H1 (cell line): ENCODE measurements at regions not wholly inside any gene's neighbourhood (a gene's known extent, or its start where the extent isn't known, plus 50 kb on each side); places are given as distances from the start of the nearest gene placed in this dataset.

Experiments
- CTCF ChIA-PET: fragments of 300-600 bp; sonication (Branson Sonifier 250); formaldehyde crosslinking; loops from one replicate; lab custom pipeline; 2021; ENCODE audit not compliant: partially characterized antibody; lab: Charles Lee
- POLR2A ChIA-PET: fragments of 300-600 bp; sonication (Branson Sonifier 250); formaldehyde crosslinking; loops from one replicate; lab custom pipeline; 2021; ENCODE audit warnings: inconsistent platforms; ENCODE audit not compliant: partially characterized antibody; lab: Charles Lee
- DNase-seq, 2 experiments: peaks; one replicate each; pipeline versions ENCODE4 v3.0.0 to v3.0.0-alpha.2; 2010 to 2022; ENCODE audit warnings: low spot score in 2 of 2, low read depth in 1 of 2, mixed read lengths in 1 of 2
- FAIRE-seq: peaks from 2 replicates; lab custom pipeline; 2011; peaks lifted over from hg19 to GRCh38; lab: Jason Lieb, UNC
- H2AFZ ChIP-seq: 2 replicates; pipeline ENCODE4 v1.8.1; 2012; ENCODE audit warnings: low read length, inconsistent platforms
- H2AK5ac ChIP-seq: 2 replicates; pipeline ENCODE4 v1.6.1; 2013; ENCODE audit warnings: low read depth, low read length
- H2BK120ac ChIP-seq: replicated peaks from 2 replicates; pipeline ENCODE3; 2013; ENCODE audit warnings: low read depth, low read length, inconsistent platforms
- H2BK12ac ChIP-seq: 2 replicates; pipeline ENCODE4 v1.6.1; 2013; ENCODE audit warnings: low read depth, low read length
- H2BK15ac ChIP-seq: 2 replicates; pipeline ENCODE4 v1.6.1; 2013; ENCODE audit warnings: low read length
- H2BK20ac ChIP-seq: 2 replicates; pipeline ENCODE4 v1.6.1; 2013; ENCODE audit warnings: low read length
- H2BK5ac ChIP-seq: 2 replicates; pipeline ENCODE4 v1.6.1; 2013; ENCODE audit warnings: low read depth, low read length
- H3K14ac ChIP-seq: 2 replicates; pipeline ENCODE4 v1.6.1; 2013; ENCODE audit warnings: inconsistent platforms; ENCODE audit not compliant: insufficient read length
- H3K18ac ChIP-seq: 2 replicates; pipeline ENCODE4 v1.6.1; 2013; ENCODE audit warnings: low read length; ENCODE audit errors: extremely low read depth
- H3K23ac ChIP-seq: 2 replicates; pipeline ENCODE4 v1.6.1; 2013; ENCODE audit warnings: inconsistent platforms; ENCODE audit not compliant: insufficient read length
- H3K23me2 ChIP-seq: 2 replicates; pipeline ENCODE4 v1.6.1; 2013; ENCODE audit warnings: low read depth, low read length
- H3K27ac ChIP-seq: 2 replicates; pipeline ENCODE4 v1.6.1; 2011; ENCODE audit warnings: low read depth, low read length, inconsistent platforms
- H3K27me3 ChIP-seq, 4 experiments: replicated peaks in 1 of 4; 1 replicate in 1 of 4; 2 replicates in 3 of 4; pipeline versions ENCODE4 v1.6.1 to v1.8.1; 2011 to 2013; ENCODE audit warnings: low read length in 3 of 4, mild to moderate bottlenecking in 3 of 4, inconsistent platforms in 2 of 4, mixed read lengths in 2 of 4, moderate library complexity in 1 of 4; ENCODE audit not compliant: control insufficient read depth in 3 of 4, insufficient read depth in 3 of 4; ENCODE audit errors: extremely low read depth in 1 of 4
- H3K36me3 ChIP-seq, 4 experiments: 2 replicates each; pipeline versions ENCODE4 v1.6.1 to v1.8.1; 2011 to 2013; ENCODE audit warnings: mild to moderate bottlenecking in 4 of 4, low read length in 3 of 4, moderate library complexity in 2 of 4, control low read depth in 1 of 4, inconsistent platforms in 1 of 4; ENCODE audit not compliant: insufficient read depth in 4 of 4, control insufficient read depth in 2 of 4
- H3K4ac ChIP-seq: replicated peaks from 2 replicates; pipeline ENCODE3; 2013; ENCODE audit warnings: low read length, low read depth, mixed read lengths, inconsistent platforms; ENCODE audit not compliant: insufficient read length
- H3K4me1 ChIP-seq, 4 experiments: replicated peaks in 1 of 4; 1 replicate in 1 of 4; 2 replicates in 3 of 4; pipeline versions ENCODE4 v1.6.1 to v1.8.1; 2011 to 2013; ENCODE audit warnings: low read length in 3 of 4, inconsistent platforms in 2 of 4, mixed read lengths in 1 of 4; ENCODE audit not compliant: insufficient read depth in 4 of 4, control insufficient read depth in 3 of 4
- H3K4me2 ChIP-seq, 2 experiments: 2 replicates each; pipeline versions ENCODE4 v1.6.1 to v1.8.1; 2011 to 2013; ENCODE audit warnings: low read depth in 2 of 2, low read length in 2 of 2, control low read depth in 1 of 2, inconsistent platforms in 1 of 2, mild to moderate bottlenecking in 1 of 2; ENCODE audit not compliant: insufficient read depth in 1 of 2
- H3K4me3 ChIP-seq, 4 experiments: fragments of 200-600, 300-600 bp in 1 of 4; sonication (generic), shearing (Covaris generic), sonication (Bioruptor Twin) in 1 of 4; 2 replicates each; pipeline versions ENCODE4 v1.5.1 to v1.8.1; 2011 to 2016; ENCODE audit warnings: low read length in 4 of 4, low read depth in 3 of 4, control low read depth in 2 of 4, inconsistent platforms in 2 of 4, mild to moderate bottlenecking in 2 of 4, mixed read lengths in 1 of 4, moderate library complexity in 1 of 4; ENCODE audit not compliant: insufficient read depth in 2 of 4; ENCODE audit errors: extremely low read depth in 1 of 4
- H3K56ac ChIP-seq: replicated peaks from 2 replicates; pipeline ENCODE3; 2013; ENCODE audit warnings: low read depth, mild to moderate bottlenecking, mixed read lengths, low read length, inconsistent platforms; ENCODE audit not compliant: insufficient read length
- H3K79me1 ChIP-seq: 2 replicates; pipeline ENCODE4 v1.6.1; 2013; ENCODE audit warnings: low read depth, low read length, control low read depth
- H3K79me2 ChIP-seq, 2 experiments: 2 replicates each; pipeline versions ENCODE4 v1.6.1 to v1.8.1; 2012 to 2013; ENCODE audit warnings: low read length in 2 of 2, mild to moderate bottlenecking in 2 of 2, inconsistent platforms in 1 of 2; ENCODE audit not compliant: insufficient read depth in 2 of 2, control insufficient read depth in 1 of 2
- H3K9ac ChIP-seq, 4 experiments: replicated peaks in 1 of 4; 1 replicate in 1 of 4; 2 replicates in 3 of 4; pipeline versions ENCODE4 v1.6.1 to v1.8.1; 2011 to 2013; ENCODE audit warnings: low read depth in 3 of 4, low read length in 3 of 4, control low read depth in 2 of 4, mild to moderate bottlenecking in 2 of 4, moderate library complexity in 2 of 4, inconsistent platforms in 1 of 4; ENCODE audit errors: extremely low read depth in 1 of 4
- H3K9me3 ChIP-seq, 2 experiments: 2 replicates each; pipeline versions ENCODE4 v1.6.1 to v1.8.1; 2012 to 2013; ENCODE audit warnings: mild to moderate bottlenecking in 2 of 2, moderate library complexity in 2 of 2, control low read depth in 1 of 2, inconsistent platforms in 1 of 2, low read depth in 1 of 2, low read length in 1 of 2, mixed read lengths in 1 of 2; ENCODE audit not compliant: insufficient read depth in 2 of 2
- H4K20me1 ChIP-seq, 2 experiments: replicated peaks in 1 of 2; 2 replicates each; pipeline versions ENCODE3 to v1.8.1; 2011 to 2013; ENCODE audit warnings: inconsistent platforms in 2 of 2, low read length in 2 of 2, mild to moderate bottlenecking in 1 of 2; ENCODE audit not compliant: insufficient read depth in 2 of 2, control insufficient read depth in 1 of 2
- H4K5ac ChIP-seq: 2 replicates; pipeline ENCODE4 v1.6.1; 2013; ENCODE audit warnings: low read length, low read depth, mixed read lengths, inconsistent platforms; ENCODE audit not compliant: insufficient read length
- H4K8ac ChIP-seq: 2 replicates; pipeline ENCODE4 v1.8.0; 2013; ENCODE audit warnings: mild to moderate bottlenecking, moderate library complexity, low read length, inconsistent platforms; ENCODE audit not compliant: insufficient read depth; ENCODE audit errors: extremely low read depth
- H4K91ac ChIP-seq: replicated peaks from 2 replicates; pipeline ENCODE3; 2013; ENCODE audit warnings: low read length, mixed read lengths, inconsistent platforms; ENCODE audit not compliant: insufficient read length
- WGBS, 2 experiments: shearing (Covaris generic) in 1 of 2; methylation state at CpG; one replicate each; pipeline versions ENCODE4 v1.1.6 to v1.1.7; 2013 to 2015; ENCODE audit warnings: low lambda C conversion rate in 2 of 2, mixed read lengths in 2 of 2, inconsistent platforms in 1 of 2, low coverage in 1 of 2, missing lambda C conversion rate in 1 of 2; ENCODE audit not compliant: insufficient replicate concordance in 2 of 2, insufficient coverage in 1 of 2, insufficient read length in 1 of 2; ENCODE audit errors: extremely low coverage in 1 of 2, missing lambda C conversion rate in 1 of 2; 5-methylcytosine and 5-hydroxymethylcytosine counted together

GRCh38 chr5:112004867-112005622, 248.1 kb upstream of the NREP start:
- no peak overlapping the region for H3K4ac ChIP-seq
- no peak overlapping the region for H4K8ac ChIP-seq
- no peaks in the 10 kb centered on the region for H3K79me1 ChIP-seq
- H2AFZ ChIP-seq: no peak overlapping the region
- H2BK120ac ChIP-seq: no peak overlapping the region
- no peaks in the 10 kb centered on the region for H3K79me2 ChIP-seq
- DNase-seq: no peak
- no peak overlapping the region for H2BK12ac ChIP-seq
- H2BK20ac ChIP-seq: no peak overlapping the region
- no peak overlapping the region for H3K27ac ChIP-seq
- H4K5ac ChIP-seq: no peak overlapping the region
- POLR2A ChIA-PET: no interaction called here
- CTCF ChIA-PET: interaction anchor here (1.3 kb wide), 1 partner anchor 454 kb away, joined by 3 read pairs; no protein-coding TSS in a partner anchor
- H3K56ac ChIP-seq: no peak overlapping the region
- no peak overlapping the region for H4K91ac ChIP-seq
- no peak overlapping the region for H3K4me3 ChIP-seq
- no peak overlapping the region for H3K4me2 ChIP-seq
- no peak overlapping the region for H2BK15ac ChIP-seq
- no peak for FAIRE-seq
- no peaks in the 10 kb centered on the region for H3K23me2 ChIP-seq
- no peak overlapping the region for H3K9ac ChIP-seq
- H3K36me3 ChIP-seq: no peaks in the 10 kb centered on the region
- no peak overlapping the region for H3K14ac ChIP-seq
- H2AK5ac ChIP-seq: no peak overlapping the region
- 98% methylated on average over 2 of the region's 2 CpGs; no CpG with 5 or more reads in 1 of the 2 experiments for WGBS, 2 experiments
- H3K23ac ChIP-seq: no peak overlapping the region
- no peaks in the 10 kb centered on the region for H3K27me3 ChIP-seq
- H3K18ac ChIP-seq: no peak overlapping the region
- no peaks in the 10 kb centered on the region for H4K20me1 ChIP-seq
- no peaks in the 10 kb centered on the region for H3K9me3 ChIP-seq
- no peak overlapping the region for H2BK5ac ChIP-seq
- no peaks in the 10 kb centered on the region for H3K4me1 ChIP-seq
